ENCODE measurements at regions not wholly inside any gene's neighbourhood (a gene's known extent, or its start where the extent isn't known, plus 50 kb on each side); places are given as distances from the start of the nearest gene placed in this dataset.
A peak's percentile ranks its signal among the peaks of the same experiment; 100 is the strongest.
"Not testable (repeated sequence)": the region's sequence is repeated elsewhere in the genome, so short reads cannot be mapped to it uniquely, and the experiment has no call there.

- in situ Hi-C loops (cut with HindIII; ENCODE audit: low pct_ligation_motif_present, low pct_unique_long_range_greater_than_20kb, low sequenced_read_pairs) = no loop called here
- DNase-seq = no peak
Observed at GRCh38 chr2:156982615-156983014, 274.9 kb upstream of the GALNT5 start.

GRCh38 chr2:156986339-156986988 is 271.0 kb upstream of the GALNT5 start:
- DNase-seq = no peak
- in situ Hi-C loops (cut with HindIII; ENCODE audit: low pct_ligation_motif_present, low pct_unique_long_range_greater_than_20kb, low sequenced_read_pairs) = no loop called here

- DNase-seq = no peak
- in situ Hi-C loops (cut with HindIII; ENCODE audit: low pct_ligation_motif_present, low pct_unique_long_range_greater_than_20kb, low sequenced_read_pairs) = no loop called here
Observed at GRCh38 chr2:156999661-157000060, 257.8 kb upstream of the GALNT5 start.

- DNase-seq = no peak
- in situ Hi-C loops (cut with HindIII; ENCODE audit: low pct_ligation_motif_present, low pct_unique_long_range_greater_than_20kb, low sequenced_read_pairs) = no loop called here
Observed at GRCh38 chr2:157004789-157005188, 252.7 kb upstream of the GALNT5 start.

- DNase-seq = no peak
- in situ Hi-C loops (cut with HindIII; ENCODE audit: low pct_ligation_motif_present, low pct_unique_long_range_greater_than_20kb, low sequenced_read_pairs) = no loop called here
Observed at GRCh38 chr2:157015015-157015575, 242.4 kb upstream of the GALNT5 start.

GRCh38 chr2:157023264-157023663 is 234.2 kb upstream of the GALNT5 start:
- DNase-seq; in situ Hi-C loops (cut with HindIII; ENCODE audit: low pct_ligation_motif_present, low pct_unique_long_range_greater_than_20kb, low sequenced_read_pairs): not testable (repeated sequence)

GRCh38 chr2:157024129-157024528 is 233.4 kb upstream of the GALNT5 start:
- no peak for DNase-seq
- in situ Hi-C loops (cut with HindIII; ENCODE audit: low pct_ligation_motif_present, low pct_unique_long_range_greater_than_20kb, low sequenced_read_pairs) = no loop called here

- in situ Hi-C loops (cut with HindIII; ENCODE audit: low pct_ligation_motif_present, low pct_unique_long_range_greater_than_20kb, low sequenced_read_pairs) = no loop called here
- peak; percentile 61 for DNase-seq
Observed at GRCh38 chr2:157032017-157032416, 225.5 kb upstream of the GALNT5 start.

GRCh38 chr2:157036726-157037125 is 220.8 kb upstream of the GALNT5 start:
- in situ Hi-C loops (cut with HindIII; ENCODE audit: low pct_ligation_motif_present, low pct_unique_long_range_greater_than_20kb, low sequenced_read_pairs) = no loop called here
- DNase-seq = no peak

- no peak for DNase-seq
- in situ Hi-C loops (cut with HindIII; ENCODE audit: low pct_ligation_motif_present, low pct_unique_long_range_greater_than_20kb, low sequenced_read_pairs) = no loop called here
Observed at GRCh38 chr2:157043786-157044185, 213.7 kb upstream of the GALNT5 start.

- no peak for DNase-seq
- in situ Hi-C loops (cut with HindIII; ENCODE audit: low pct_ligation_motif_present, low pct_unique_long_range_greater_than_20kb, low sequenced_read_pairs) = no loop called here
Observed at GRCh38 chr2:157046396-157046795, 211.1 kb upstream of the GALNT5 start.

- in situ Hi-C loops (cut with HindIII; ENCODE audit: low pct_ligation_motif_present, low pct_unique_long_range_greater_than_20kb, low sequenced_read_pairs) = no loop called here
- peak; percentile 56 for DNase-seq
Observed at GRCh38 chr2:157052685-157053224, 204.8 kb upstream of the GALNT5 start.

GRCh38 chr2:157053876-157054275 is 203.6 kb upstream of the GALNT5 start:
- in situ Hi-C loops (cut with HindIII; ENCODE audit: low pct_ligation_motif_present, low pct_unique_long_range_greater_than_20kb, low sequenced_read_pairs) = no loop called here
- DNase-seq = no peak

- in situ Hi-C loops (cut with HindIII; ENCODE audit: low pct_ligation_motif_present, low pct_unique_long_range_greater_than_20kb, low sequenced_read_pairs) = no loop called here
- DNase-seq = peak; percentile 51
Observed at GRCh38 chr2:157055660-157056199, 201.8 kb upstream of the GALNT5 start.

- in situ Hi-C loops (cut with HindIII; ENCODE audit: low pct_ligation_motif_present, low pct_unique_long_range_greater_than_20kb, low sequenced_read_pairs) = no loop called here
- no peak for DNase-seq
Observed at GRCh38 chr2:157056200-157056676, 201.3 kb upstream of the GALNT5 start.

- in situ Hi-C loops (cut with HindIII; ENCODE audit: low pct_ligation_motif_present, low pct_unique_long_range_greater_than_20kb, low sequenced_read_pairs) = no loop called here
- no peak for DNase-seq
Observed at GRCh38 chr2:157058161-157058560, 199.3 kb upstream of the GALNT5 start.

GRCh38 chr2:157059036-157059435 is 198.5 kb upstream of the GALNT5 start:
- in situ Hi-C loops (cut with HindIII; ENCODE audit: low pct_ligation_motif_present, low pct_unique_long_range_greater_than_20kb, low sequenced_read_pairs) = no loop called here
- no peak for DNase-seq

- DNase-seq = no peak
Observed at GRCh38 chr2:157061799-157062198, 195.7 kb upstream of the GALNT5 start.

GRCh38 chr2:157067562-157067961 is 189.9 kb upstream of the GALNT5 start:
- DNase-seq = no peak
- in situ Hi-C loops (cut with HindIII; ENCODE audit: low pct_ligation_motif_present, low pct_unique_long_range_greater_than_20kb, low sequenced_read_pairs) = no loop called here

More at GRCh38 chr2:157061799-157062198, 195.7 kb upstream of the GALNT5 start:
- in situ Hi-C loops (cut with HindIII; ENCODE audit: low pct_ligation_motif_present, low pct_unique_long_range_greater_than_20kb, low sequenced_read_pairs) = no loop called here

GRCh38 chr2:157068237-157068636 is 189.3 kb upstream of the GALNT5 start:
- in situ Hi-C loops (cut with HindIII; ENCODE audit: low pct_ligation_motif_present, low pct_unique_long_range_greater_than_20kb, low sequenced_read_pairs) = no loop called here
- DNase-seq = no peak

Data from ACHN (cell line).